NAMALWA (cell line): ENCODE measurements at regions not wholly inside any gene's neighbourhood (a gene's known extent, or its start where the extent isn't known, plus 50 kb on each side); places are given as distances from the start of the nearest gene placed in this dataset.

Experiments
- DNase-seq: peaks from one replicate; pipeline ENCODE4 v3.0.0-alpha.2; 2015; ENCODE audit warnings: low spot score

GRCh38 chr14:58697930-58698642 is 60.3 kb downstream of the DACT1 start:
- DNase-seq, result no peak

DNA sequence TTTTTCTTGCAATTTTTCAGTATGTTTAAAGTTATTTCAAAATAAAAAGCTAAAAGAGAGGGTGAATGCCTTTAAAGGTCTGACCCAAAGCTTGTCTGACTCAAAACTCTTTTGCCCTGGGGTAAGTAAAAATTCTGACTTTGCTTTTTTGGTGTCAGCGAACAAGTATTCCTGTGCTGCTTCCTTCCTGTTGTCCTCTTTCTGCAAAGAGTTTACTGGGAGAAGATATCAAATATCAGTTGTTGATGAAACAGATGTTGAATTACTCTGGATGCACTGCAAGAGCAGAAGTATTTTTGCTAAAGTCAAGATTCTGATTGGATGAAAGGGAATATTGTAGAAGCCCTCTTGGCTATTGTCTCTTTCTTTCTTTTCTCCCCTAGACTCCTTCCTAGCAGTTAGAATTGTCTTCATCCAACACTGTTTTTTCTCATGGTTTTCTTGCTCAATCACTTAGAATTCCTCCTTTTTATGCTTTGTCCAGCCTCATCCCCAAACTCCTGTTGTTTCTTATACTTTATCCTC is 62.0 kb downstream of the DACT1 start:
- no peak for DNase-seq

DNA sequence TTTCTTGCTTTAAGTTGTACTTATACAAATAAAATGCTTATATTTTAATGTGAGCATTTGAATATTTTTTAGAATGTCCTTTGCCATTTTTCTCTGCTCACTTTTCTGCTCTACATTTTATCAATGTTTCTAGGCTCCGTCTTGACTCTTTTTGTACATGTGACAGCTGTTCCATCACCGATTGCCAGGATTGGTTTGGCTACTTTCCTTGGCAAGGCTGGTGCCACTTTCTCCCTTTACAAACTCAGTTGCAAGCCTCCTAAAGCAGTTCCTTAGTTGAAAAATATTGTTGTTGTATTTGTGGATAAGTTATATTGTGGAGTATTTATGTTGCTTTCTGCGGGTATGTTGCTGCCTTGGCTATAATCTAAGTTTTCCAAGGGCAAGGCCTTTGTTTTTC is 63.4 kb downstream of the DACT1 start:
- no peak for DNase-seq

DNA sequence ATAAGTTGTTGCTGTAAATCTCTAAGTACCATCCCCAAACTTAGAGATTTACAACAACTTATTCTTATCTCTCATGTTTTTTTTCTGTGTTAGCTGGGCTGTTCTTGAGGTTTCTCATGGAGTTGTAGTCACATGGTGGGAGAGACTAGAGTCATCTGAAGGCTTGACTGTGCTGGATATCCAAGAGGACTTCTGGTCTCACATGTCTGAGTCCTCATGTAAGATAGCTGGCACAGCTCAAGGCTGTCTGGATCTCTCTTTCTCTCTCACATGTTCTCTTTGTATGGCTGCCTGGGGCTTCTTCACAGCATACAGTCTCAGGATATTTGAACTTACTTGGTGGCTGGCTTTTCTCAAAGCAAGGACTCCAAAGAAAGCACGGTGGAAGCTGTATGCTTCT is 63.8 kb downstream of the DACT1 start:
- DNase-seq, result no peak

- DNase-seq, result no peak
Observed at GRCh38 chr14:58702441-58703160, 64.8 kb downstream of the DACT1 start.

DNA sequence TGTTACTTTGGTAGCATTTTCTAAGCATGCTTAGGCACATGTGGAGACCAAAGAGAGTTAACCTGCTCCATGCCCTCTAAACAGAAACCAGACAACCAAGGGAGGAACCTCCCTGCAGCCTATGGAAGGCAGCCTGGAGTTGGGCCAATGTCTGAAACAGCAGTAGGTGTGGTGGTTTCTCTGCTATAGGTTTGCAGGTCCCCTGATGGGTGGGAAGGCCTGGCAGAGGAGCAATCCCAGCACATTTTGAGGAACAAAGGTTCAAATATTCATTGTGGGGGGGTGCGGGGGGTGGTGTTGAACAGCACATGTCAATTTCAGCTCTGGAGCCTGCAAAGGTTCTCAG is 65.4 kb downstream of the DACT1 start:
- DNase-seq, result no peak

- DNase-seq, result no peak
Observed at GRCh38 chr14:58705066-58705465, 67.3 kb downstream of the DACT1 start.

DNA sequence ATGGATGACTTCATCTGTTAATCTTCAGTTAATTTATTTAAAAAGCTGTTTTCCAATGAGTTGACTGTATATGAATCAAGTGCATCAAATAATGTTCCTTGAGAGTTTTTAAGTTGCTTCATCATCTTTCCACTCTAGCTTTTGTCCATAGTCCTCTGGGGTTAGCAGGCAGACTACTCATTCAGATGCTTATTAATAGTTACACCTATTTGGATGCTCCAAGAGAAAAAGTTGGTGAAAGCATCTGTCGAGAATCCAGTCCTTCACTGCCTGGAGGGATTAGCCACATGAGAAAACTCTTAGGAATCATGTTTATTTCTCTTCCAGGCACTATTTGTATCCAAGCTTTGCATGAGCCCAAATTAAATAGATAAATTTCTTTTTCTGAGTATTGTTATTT is 70.2 kb downstream of the DACT1 start:
- no peak for DNase-seq

GRCh38 chr14:58709949-58710348 is 72.2 kb downstream of the DACT1 start:
- no peak for DNase-seq

- no peak for DNase-seq
Observed at GRCh38 chr14:58711382-58711781, 73.6 kb downstream of the DACT1 start.

DNA sequence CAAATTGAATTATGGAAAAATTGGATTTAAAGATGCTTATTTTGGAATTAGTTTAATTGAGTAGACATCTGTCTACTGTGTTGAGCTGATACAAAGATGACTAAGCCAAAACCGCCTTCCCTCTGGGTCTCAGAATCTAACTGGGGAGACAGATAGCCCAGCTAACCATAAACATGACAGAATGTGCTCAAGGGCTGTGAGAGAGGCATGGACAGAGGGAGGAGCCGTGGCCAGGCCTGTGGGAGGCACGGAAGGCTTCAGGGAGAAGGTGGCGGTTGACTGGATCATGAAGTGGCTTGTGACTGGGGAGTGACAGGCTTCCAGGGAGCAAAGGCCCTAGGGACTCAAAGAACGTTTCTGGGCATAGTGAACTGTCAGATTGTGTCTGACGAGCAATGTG is 74.6 kb downstream of the DACT1 start:
- DNase-seq, result no peak

GRCh38 chr14:58713677-58714076 is 75.9 kb downstream of the DACT1 start:
- DNase-seq, result no peak

- no peak for DNase-seq
Observed at GRCh38 chr14:58716706-58717105, 78.9 kb downstream of the DACT1 start.

GRCh38 chr14:58717211-58717610 is 79.4 kb downstream of the DACT1 start:
- no peak for DNase-seq

GRCh38 chr14:58717813-58718212 is 80.1 kb downstream of the DACT1 start:
- DNase-seq, result no peak

DNA sequence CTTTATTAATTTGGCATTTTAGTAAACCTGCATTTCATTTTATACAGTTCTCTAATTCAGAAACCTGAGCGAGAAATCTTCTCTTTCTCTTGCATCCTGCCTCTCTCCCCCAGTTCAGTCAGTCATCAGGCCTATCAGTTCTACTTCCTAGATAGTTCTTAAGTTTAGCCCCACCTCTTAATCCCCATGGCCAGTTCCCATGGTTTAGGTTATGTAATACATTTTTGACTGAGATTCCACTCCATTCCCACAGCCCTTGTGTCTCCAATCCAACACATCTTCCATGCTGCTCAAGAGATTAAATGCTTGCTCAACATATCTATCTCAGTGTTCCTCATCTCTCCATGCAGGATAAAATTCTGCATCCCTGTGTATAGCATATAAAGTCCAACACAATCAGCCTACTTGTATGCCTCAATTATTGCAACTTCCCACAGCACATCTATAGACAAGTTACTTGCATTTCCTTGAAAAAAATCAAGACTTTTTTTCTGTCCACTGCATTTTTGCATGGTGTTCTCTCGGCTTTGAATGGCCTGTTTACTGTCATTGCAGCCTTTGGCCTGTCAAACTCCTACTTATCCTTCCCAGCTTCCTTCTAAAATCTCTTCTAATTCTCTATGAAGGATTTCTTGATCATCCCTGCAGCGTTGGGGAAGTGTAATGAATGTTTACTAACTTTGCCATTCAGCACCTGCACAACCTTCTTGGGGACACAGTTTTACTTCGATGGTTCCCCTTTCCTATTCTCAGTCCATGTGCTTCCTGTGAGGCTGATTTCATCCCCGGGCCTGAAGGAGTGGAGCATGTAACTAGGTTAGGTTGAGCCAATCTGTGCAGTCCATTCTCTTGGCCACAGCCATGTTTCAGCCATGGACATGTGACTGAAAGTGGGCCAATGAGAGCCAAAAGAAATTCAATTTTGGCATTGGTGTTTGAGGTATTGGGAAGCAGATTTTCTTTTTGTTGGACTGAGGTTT is 80.8 kb downstream of the DACT1 start:
- DNase-seq, result no peak

DNA sequence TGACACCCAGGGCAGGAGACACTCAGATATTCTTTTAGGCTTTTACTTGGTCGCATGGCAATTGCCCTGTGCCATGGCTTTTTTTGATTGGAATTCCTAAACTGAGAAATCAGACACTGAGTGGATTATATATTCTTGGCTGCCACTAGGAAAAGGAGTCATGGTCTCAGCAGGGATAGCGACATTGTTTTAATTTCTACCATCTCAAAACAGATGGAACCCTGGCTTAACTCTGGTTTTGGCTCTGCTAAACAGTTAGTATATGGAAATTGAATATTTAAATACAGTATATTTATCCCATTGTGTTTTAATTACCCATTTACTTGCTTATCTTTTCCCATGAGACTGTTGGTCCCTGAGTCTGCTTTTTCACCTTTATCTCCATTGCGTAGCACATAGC is 84.0 kb downstream of the DACT1 start:
- DNase-seq, result no peak

- no peak for DNase-seq
Observed at GRCh38 chr14:58722441-58722840, 84.7 kb downstream of the DACT1 start.

GRCh38 chr14:58724206-58724605 is 86.4 kb downstream of the DACT1 start:
- no peak for DNase-seq

- no peak for DNase-seq
Observed at GRCh38 chr14:58724702-58725101, 86.9 kb downstream of the DACT1 start.

DNA sequence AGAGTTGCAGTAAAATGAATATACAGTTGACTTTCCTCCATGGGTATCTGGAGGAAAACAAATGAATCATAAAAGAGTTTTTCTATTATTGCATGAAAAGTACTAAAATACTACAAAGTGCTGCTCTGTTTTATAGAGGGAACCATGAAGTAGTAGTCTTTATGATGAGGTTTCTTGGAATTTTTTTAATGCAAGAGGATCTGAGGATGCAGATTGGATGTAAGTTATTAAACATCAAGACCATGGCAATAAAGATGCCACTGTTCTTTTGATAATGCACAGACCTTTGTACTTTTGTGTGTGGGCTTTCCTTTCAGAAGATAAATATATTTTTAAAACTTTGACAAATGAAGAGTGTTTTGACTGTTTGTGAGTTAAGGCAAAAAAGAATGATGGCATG is 87.5 kb downstream of the DACT1 start:
- no peak for DNase-seq

DNA sequence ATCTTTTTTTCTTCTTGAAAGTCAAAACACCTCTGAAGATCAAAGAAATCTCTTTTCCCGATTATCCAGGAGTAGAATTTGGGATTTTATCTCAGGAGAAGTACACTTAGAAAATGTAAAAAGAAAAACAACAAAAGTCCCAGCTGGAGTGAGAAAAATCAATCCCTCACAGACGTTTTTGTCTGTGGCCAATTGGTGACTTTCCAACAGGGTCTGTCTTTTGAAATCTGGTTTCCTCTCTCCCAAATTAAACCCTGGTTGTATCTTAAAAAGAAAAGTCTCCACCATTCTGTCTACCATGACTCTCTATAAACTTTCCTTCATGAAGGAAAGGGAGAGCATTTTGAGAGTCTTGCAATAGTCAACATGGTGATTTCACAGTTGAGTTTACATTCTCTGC is 88.1 kb downstream of the DACT1 start:
- no peak for DNase-seq
